Stimulated activated CD8-positive, alpha-beta memory T cell treated with anti-CD3 and anti-CD28 coated beads, Interleukin-15, amount 100 ng/mL, for 4 hours (primary cell): ENCODE measurements at regions not wholly inside any gene's neighbourhood (a gene's known extent, or its start where the extent isn't known, plus 50 kb on each side); places are given as distances from the start of the nearest gene placed in this dataset.
"Not testable (repeated sequence)": the region's sequence is repeated elsewhere in the genome, so short reads cannot be mapped to it uniquely, and the experiment has no call there.

ENCODE experiments used
- DNase-seq, 2 donors: peaks; one replicate each; pipeline ENCODE4 v3.0.0-alpha.2; 2020; ENCODE audit warnings: low read depth in 2 of 2

GRCh38 chr21:28704746-28705145 lies 287.9 kb downstream of the LTN1 start:
- no peak for DNase-seq

GRCh38 chr21:28703861-28704260 lies 288.8 kb downstream of the LTN1 start:
- no peak for DNase-seq

GRCh38 chr21:28699596-28700259 lies 292.9 kb downstream of the LTN1 start:
- no peak for DNase-seq

GRCh38 chr21:28699186-28699585 lies 293.5 kb downstream of the LTN1 start:
- no peak for DNase-seq

GRCh38 chr21:28696844-28697410 lies 295.8 kb downstream of the LTN1 start:
- no peak for DNase-seq

GRCh38 chr21:28693476-28693875 lies 299.2 kb downstream of the LTN1 start:
- DNase-seq, result no peak

GRCh38 chr21:28690196-28690595 lies 302.5 kb downstream of the LTN1 start:
- DNase-seq, result no peak

- no peak for DNase-seq
Observed at GRCh38 chr21:28688381-28688780, 304.3 kb downstream of the LTN1 start.

GRCh38 chr21:28687586-28687985 lies 305.1 kb downstream of the LTN1 start:
- no peak for DNase-seq

GRCh38 chr21:28683982-28684752 lies 308.5 kb downstream of the LTN1 start:
- no peak for DNase-seq

GRCh38 chr21:28682884-28683283 lies 309.8 kb downstream of the LTN1 start:
- not testable (repeated sequence) for DNase-seq

GRCh38 chr21:28677096-28677495 lies 315.6 kb downstream of the LTN1 start:
- not testable (repeated sequence) for DNase-seq

- no peak for DNase-seq
Observed at GRCh38 chr21:28675331-28676041, 317.2 kb downstream of the LTN1 start.

- no peak for DNase-seq
Observed at GRCh38 chr21:28674763-28675162, 317.9 kb downstream of the LTN1 start.

- DNase-seq, result no peak
Observed at GRCh38 chr21:28671549-28672195, 321.0 kb downstream of the LTN1 start.

GRCh38 chr21:28669971-28670653 lies 322.6 kb downstream of the LTN1 start:
- no peak for DNase-seq

GRCh38 chr21:28669321-28669720 lies 323.4 kb downstream of the LTN1 start:
- no peak for DNase-seq

- DNase-seq, result no peak
Observed at GRCh38 chr21:28663754-28664153, 328.9 kb downstream of the LTN1 start.

- no peak for DNase-seq
Observed at GRCh38 chr21:28663111-28663693, 329.5 kb downstream of the LTN1 start.

GRCh38 chr21:28657566-28657965 lies 335.1 kb downstream of the LTN1 start:
- DNase-seq, result no peak

- DNase-seq, result no peak
Observed at GRCh38 chr21:28655471-28655870, 337.2 kb downstream of the LTN1 start.
